Adipocyte (in vitro differentiated cells): ENCODE measurements at regions not wholly inside any gene's neighbourhood (a gene's known extent, or its start where the extent isn't known, plus 50 kb on each side); places are given as distances from the start of the nearest gene placed in this dataset.

Source experiments
- DNase-seq: peaks from one replicate; pipeline ENCODE4 v3.0.0-alpha.2; 2015; ENCODE audit warnings: low read depth
- H3K27me3 ChIP-seq: replicated peaks from 2 replicates; pipeline ENCODE4 v1.7.0; 2013; ENCODE audit warnings: mild to moderate bottlenecking, low read length, moderate library complexity; ENCODE audit not compliant: control insufficient read depth, insufficient read depth
- H3K36me3 ChIP-seq: 2 replicates; pipeline ENCODE4 v1.7.0; 2013; ENCODE audit warnings: low read length, mild to moderate bottlenecking, moderate library complexity; ENCODE audit not compliant: control insufficient read depth, insufficient read depth, severe bottlenecking
- H3K4me1 ChIP-seq: 2 replicates; pipeline ENCODE4 v1.7.0; 2013; ENCODE audit warnings: mild to moderate bottlenecking, low read length, moderate library complexity; ENCODE audit not compliant: control insufficient read depth, insufficient read depth
- H3K4me3 ChIP-seq: 2 replicates; pipeline ENCODE4 v1.7.0; 2013; ENCODE audit warnings: mild to moderate bottlenecking, low read length, moderate library complexity
- H3K9ac ChIP-seq: 2 replicates; pipeline ENCODE4 v1.7.0; 2013; ENCODE audit warnings: mild to moderate bottlenecking, low read length, moderate library complexity
- H3K9me3 ChIP-seq: 2 replicates; pipeline ENCODE4 v1.7.0; 2013; ENCODE audit warnings: mild to moderate bottlenecking, low read length, moderate library complexity; ENCODE audit not compliant: control insufficient read depth

- Histone ChIP-seq H3K4me1 (peaks cover 14% of the 10 kb centered on the region), H3K36me3 (no peaks in the 10 kb centered on the region), H3K9ac (no peak overlapping the region), H3K4me3 (no peak overlapping the region), H3K9me3 (no peaks in the 10 kb centered on the region), H3K27me3 (no peaks in the 10 kb centered on the region)
- DNase-seq, result no peak
Observed at GRCh38 chr5:6029811-6030271, 348.5 kb downstream of the MED10 start.

GRCh38 chr5:6026766-6027406 is 351.5 kb downstream of the MED10 start:
- no peaks in the 10 kb centered on the region for H3K27me3 ChIP-seq
- H3K9ac ChIP-seq, result no peak overlapping the region
- H3K36me3 ChIP-seq, result no peaks in the 10 kb centered on the region
- H3K4me3 ChIP-seq, result no peak overlapping the region
- peaks cover 14% of the 10 kb centered on the region for H3K4me1 ChIP-seq
- no peaks in the 10 kb centered on the region for H3K9me3 ChIP-seq
- no peak for DNase-seq

- Histone ChIP-seq H3K4me1 (no peaks in the 10 kb centered on the region), H3K9me3 (no peaks in the 10 kb centered on the region), H3K27me3 (no peaks in the 10 kb centered on the region), H3K36me3 (no peaks in the 10 kb centered on the region), H3K4me3 (no peak overlapping the region), H3K9ac (no peak overlapping the region)
- no peak for DNase-seq
Observed at GRCh38 chr5:6019612-6020011, 358.7 kb downstream of the MED10 start.

GRCh38 chr5:6013506-6013905 is 364.8 kb downstream of the MED10 start:
- H3K36me3 ChIP-seq, result no peaks in the 10 kb centered on the region
- no peak for DNase-seq
- no peaks in the 10 kb centered on the region for H3K9me3 ChIP-seq
- no peak overlapping the region for H3K4me3 ChIP-seq
- no peaks in the 10 kb centered on the region for H3K27me3 ChIP-seq
- no peaks in the 10 kb centered on the region for H3K4me1 ChIP-seq
- no peak overlapping the region for H3K9ac ChIP-seq

- no peak for DNase-seq
- no peaks in the 10 kb centered on the region for H3K9me3 ChIP-seq
- H3K9ac ChIP-seq, result no peak overlapping the region
- no peaks in the 10 kb centered on the region for H3K4me1 ChIP-seq
- no peaks in the 10 kb centered on the region for H3K36me3 ChIP-seq
- no peak overlapping the region for H3K4me3 ChIP-seq
- peaks cover 6% of the 10 kb centered on the region for H3K27me3 ChIP-seq
Observed at GRCh38 chr5:6011199-6011598, 367.1 kb downstream of the MED10 start.

GRCh38 chr5:6006838-6007314 is 371.5 kb downstream of the MED10 start:
- Histone ChIP-seq H3K9me3 (no peaks in the 10 kb centered on the region), H3K9ac (no peak overlapping the region), H3K4me1 (no peaks in the 10 kb centered on the region), H3K27me3 (peaks cover 11% of the 10 kb centered on the region), H3K36me3 (no peaks in the 10 kb centered on the region), H3K4me3 (no peak overlapping the region)
- no peak for DNase-seq

- no peaks in the 10 kb centered on the region for H3K36me3 ChIP-seq
- peaks cover 15% of the 10 kb centered on the region for H3K27me3 ChIP-seq
- H3K4me1 ChIP-seq, result no peaks in the 10 kb centered on the region
- no peak overlapping the region for H3K9ac ChIP-seq
- H3K9me3 ChIP-seq, result no peaks in the 10 kb centered on the region
- no peak for DNase-seq
- H3K4me3 ChIP-seq, result no peak overlapping the region
Observed at GRCh38 chr5:6003040-6003825, 375.1 kb downstream of the MED10 start.

GRCh38 chr5:6000867-6001266 is 377.5 kb downstream of the MED10 start:
- DNase-seq, result no peak
- no peaks in the 10 kb centered on the region for H3K4me1 ChIP-seq
- H3K4me3 ChIP-seq, result no peak overlapping the region
- H3K9ac ChIP-seq, result no peak overlapping the region
- H3K9me3 ChIP-seq, result peaks cover 11% of the 10 kb centered on the region
- H3K27me3 ChIP-seq, result peaks cover 9% of the 10 kb centered on the region
- H3K36me3 ChIP-seq, result no peaks in the 10 kb centered on the region

GRCh38 chr5:5995819-5996218 is 382.5 kb downstream of the MED10 start:
- Histone ChIP-seq H3K36me3 (no peaks in the 10 kb centered on the region), H3K9me3 (peaks cover 48% of the 10 kb centered on the region), H3K4me1 (no peaks in the 10 kb centered on the region), H3K27me3 (peaks cover 5% of the 10 kb centered on the region), H3K9ac (no peak overlapping the region), H3K4me3 (no peak overlapping the region)
- no peak for DNase-seq

GRCh38 chr5:5986492-5987178 is 391.7 kb downstream of the MED10 start:
- Histone ChIP-seq H3K4me3 (no peak overlapping the region), H3K27me3 (peaks cover 4% of the 10 kb centered on the region), H3K4me1 (no peaks in the 10 kb centered on the region), H3K9ac (no peak overlapping the region), H3K9me3 (peaks cover 4% of the 10 kb centered on the region), H3K36me3 (no peaks in the 10 kb centered on the region)
- DNase-seq, result no peak

GRCh38 chr5:5985332-5985731 is 393.0 kb downstream of the MED10 start:
- Histone ChIP-seq H3K36me3 (no peaks in the 10 kb centered on the region), H3K9ac (no peak overlapping the region), H3K4me3 (no peak overlapping the region), H3K9me3 (peaks cover 4% of the 10 kb centered on the region), H3K27me3 (peaks cover 4% of the 10 kb centered on the region), H3K4me1 (peaks cover 4% of the 10 kb centered on the region)
- DNase-seq, result no peak
